ENCODE measurements at regions not wholly inside any gene's neighbourhood (a gene's known extent, or its start where the extent isn't known, plus 50 kb on each side); places are given as distances from the start of the nearest gene placed in this dataset.

DNA sequence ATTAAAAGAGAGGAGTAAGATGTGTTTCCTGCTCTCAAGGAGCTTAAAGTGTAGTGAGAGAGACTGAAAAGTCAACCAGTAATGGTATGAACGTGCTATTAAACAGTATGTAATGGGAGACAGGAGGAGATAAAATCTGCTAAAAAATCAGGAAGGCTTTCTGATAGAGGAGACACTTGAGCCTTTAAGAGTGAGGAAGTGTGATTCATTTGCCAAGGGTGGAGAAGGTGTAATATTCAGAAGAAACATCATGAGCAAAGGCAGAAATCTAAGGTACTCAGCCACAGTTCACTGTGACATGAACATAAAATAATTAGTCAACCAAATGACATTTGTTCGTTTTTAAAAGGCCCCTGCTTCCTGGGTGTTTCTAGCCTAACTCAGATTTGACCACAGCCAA is 137.8 kb upstream of the SKOR2 start (continued):
- TF ChIP-seq ZNF462 (CRISPR knock-in tag; IDR thresholded peaks at IDR 0.05), result no peak
- TF ChIP-seq CREB1 (CRISPR knock-in tag; IDR thresholded peaks at IDR 0.05; ENCODE audit: low read depth), result no peak

- Mint-ChIP-seq H3K4me1 (peaks cover 5% of the 10 kb centered on the region; the same call in 2 of the 3 replicates), H3K36me3 (ENCODE audit: low read depth) (no peaks in the 10 kb centered on the region), H3K27me3 (ENCODE audit: insufficient read depth, low read depth, poor library complexity) (no peaks in the 10 kb centered on the region), H3K27ac (no peak overlapping the region), H3K9me3 (no peaks in the 10 kb centered on the region), H3K4me3 (no peak overlapping the region)
- DNase-seq (ENCODE audit: low spot score), result no peak
- Histone ChIP-seq H3K27me3 (ENCODE audit: insufficient read depth) (no peaks in the 10 kb centered on the region), H3K9me2 (ENCODE audit: insufficient read depth) (no peaks in the 10 kb centered on the region), H3K79me2 (replicated peaks; ENCODE audit: insufficient read depth) (no peaks in the 10 kb centered on the region), H3K36me3 (ENCODE audit: insufficient read depth) (no peaks in the 10 kb centered on the region), H4K20me1 (replicated peaks; ENCODE audit: insufficient read depth) (no peaks in the 10 kb centered on the region), H3K4me2 (no peak overlapping the region), H3K4me3 (no peak overlapping the region), H3F3A (replicated peaks; ENCODE audit: low read depth) (no peaks in the 10 kb centered on the region), H3K4me1 (ENCODE audit: insufficient read depth) (no peaks in the 10 kb centered on the region), H2AFZ (no peak overlapping the region), H3K27ac (ENCODE audit: low read depth) (no peak overlapping the region)
- ATAC-seq, result no peak
- no peak for TF ChIP-seq ETS1 (IDR thresholded peaks at IDR 0.05)
Observed at GRCh38 chr18:47387864-47388263, 136.4 kb upstream of the SKOR2 start.

- ATAC-seq, result no peak
- H3K27ac Mint-ChIP-seq, result no peak overlapping the region
- H3K9me2 ChIP-seq (ENCODE audit: insufficient read depth), result 0 out of 2 replicates have a peak, but pooled peaks cover 11% of the 10 kb centered on the region
- TF ChIP-seq JUNB (IDR thresholded peaks at IDR 0.05; ENCODE audit: unreplicated experiment), result no peak
- TF ChIP-seq NANOG (IDR thresholded peaks at IDR 0.05; ENCODE audit: borderline replicate concordance), result no peak
- no peak for TF ChIP-seq ETS1 (IDR thresholded peaks at IDR 0.05)
- TF ChIP-seq ZNF331 (CRISPR knock-in tag; IDR thresholded peaks at IDR 0.05; ENCODE audit: low read depth), result no peak
- TF ChIP-seq EZH2phosphoT487 (IDR thresholded peaks at IDR 0.05; ENCODE audit: unreplicated experiment), result no peak
- no peak for TF ChIP-seq ZNF114 (CRISPR knock-in tag; IDR thresholded peaks at IDR 0.05)
Observed at GRCh38 chr18:47383729-47384128, 132.3 kb upstream of the SKOR2 start.

More at GRCh38 chr18:47383729-47384128, 132.3 kb upstream of the SKOR2 start:
- no peaks in the 10 kb centered on the region for H3K4me1 ChIP-seq (ENCODE audit: insufficient read depth)
- no peaks in the 10 kb centered on the region for H3F3A ChIP-seq (replicated peaks; ENCODE audit: low read depth)
- H3K4me1 Mint-ChIP-seq, result no peaks in the 10 kb centered on the region; the same call in 2 of the 3 replicates
- H2AFZ ChIP-seq, result no peak overlapping the region
- H3K9me3 Mint-ChIP-seq, result no peaks in the 10 kb centered on the region
- H3K27me3 Mint-ChIP-seq (ENCODE audit: insufficient read depth, low read depth, poor library complexity), result peaks cover 2% of the 10 kb centered on the region
- H3K36me3 Mint-ChIP-seq (ENCODE audit: low read depth), result no peaks in the 10 kb centered on the region
- no peak for DNase-seq (ENCODE audit: low spot score)
- H3K27ac ChIP-seq (ENCODE audit: low read depth), result no peak overlapping the region
- no peak overlapping the region for H3K4me3 ChIP-seq
- no peak overlapping the region for H3K4me3 Mint-ChIP-seq
- no peaks in the 10 kb centered on the region for H3K79me2 ChIP-seq (replicated peaks; ENCODE audit: insufficient read depth)
- no peaks in the 10 kb centered on the region for H3K27me3 ChIP-seq (ENCODE audit: insufficient read depth)
- H4K20me1 ChIP-seq (replicated peaks; ENCODE audit: insufficient read depth), result no peaks in the 10 kb centered on the region
- no peaks in the 10 kb centered on the region for H3K36me3 ChIP-seq (ENCODE audit: insufficient read depth)
- no peak overlapping the region for H3K4me2 ChIP-seq
